ENCODE measurements at regions not wholly inside any gene's neighbourhood (a gene's known extent, or its start where the extent isn't known, plus 50 kb on each side); places are given as distances from the start of the nearest gene placed in this dataset.

GRCh38 chr6:48961781-48962415 is 501.2 kb downstream of the MMUT start:
- no peak for TF ChIP-seq EP300 (IDR thresholded peaks at IDR 0.05)
- TF ChIP-seq CTCF (IDR thresholded peaks at IDR 0.05): no peak
- TF ChIP-seq POLR2A (IDR thresholded peaks at IDR 0.05; ENCODE audit: low read depth): no peak

Measured in esophagus muscularis mucosa (tissue), 4 donors.